ENCODE measurements at regions not wholly inside any gene's neighbourhood (a gene's known extent, or its start where the extent isn't known, plus 50 kb on each side); places are given as distances from the start of the nearest gene placed in this dataset.

GRCh38 chr20:50369225-50370035 lies 140.8 kb upstream of the PTPN1 start:
- peak; percentile 49 for FAIRE-seq
- DNase-seq (ENCODE audit: insufficient read length, low spot score), result no peak

DNA sequence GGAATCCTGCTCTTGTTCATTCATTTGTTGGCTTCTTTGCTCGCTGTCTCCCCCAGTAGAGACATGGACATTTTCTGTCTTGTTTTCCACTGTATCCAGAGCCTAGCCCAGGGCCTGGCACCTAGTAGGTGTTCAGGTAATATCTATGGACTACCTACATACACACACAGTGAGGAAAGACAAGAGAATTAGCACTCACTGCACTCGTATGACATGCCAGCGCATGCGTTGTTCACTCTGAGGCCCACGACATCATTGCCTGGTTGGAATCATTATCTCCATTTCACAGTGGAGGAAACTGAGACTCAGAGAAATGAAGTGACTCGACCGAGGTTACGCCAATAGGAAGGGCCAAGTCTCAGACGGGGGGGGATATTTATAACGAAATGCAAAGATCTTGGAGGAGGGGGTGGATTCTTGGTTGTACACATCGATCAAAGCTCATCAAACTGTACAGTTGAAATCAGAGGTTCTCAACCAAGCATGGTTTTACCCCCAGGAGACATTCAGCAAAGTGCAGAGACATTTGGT lies 140.1 kb upstream of the PTPN1 start:
- FAIRE-seq, result no peak
- DNase-seq (ENCODE audit: insufficient read length, low spot score), result no peak

- FAIRE-seq (peak; percentile 63), DNase-seq (ENCODE audit: insufficient read length, low spot score) (peak; percentile 95)
Measured at GRCh38 chr20:50371878-50372769, 138.1 kb upstream of the PTPN1 start.

DNA sequence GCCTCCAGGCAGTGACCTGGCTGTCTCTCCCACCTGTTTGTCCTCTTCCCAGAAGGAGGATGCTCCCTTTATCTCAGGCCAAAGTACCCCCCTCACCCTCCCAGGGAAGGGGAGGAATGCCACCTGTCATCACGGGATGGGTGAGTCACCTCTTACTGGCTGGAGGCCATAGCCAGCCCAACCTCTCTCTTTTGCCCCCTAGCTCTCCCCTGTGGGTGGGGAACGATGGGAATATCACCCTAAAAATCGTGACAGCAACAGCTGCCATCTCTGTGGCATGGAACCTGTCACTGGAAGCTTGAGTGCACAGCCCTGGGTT lies 137.5 kb upstream of the PTPN1 start:
- FAIRE-seq (peak; percentile 98), DNase-seq (ENCODE audit: insufficient read length, low spot score) (peak; percentile 93)

DNA sequence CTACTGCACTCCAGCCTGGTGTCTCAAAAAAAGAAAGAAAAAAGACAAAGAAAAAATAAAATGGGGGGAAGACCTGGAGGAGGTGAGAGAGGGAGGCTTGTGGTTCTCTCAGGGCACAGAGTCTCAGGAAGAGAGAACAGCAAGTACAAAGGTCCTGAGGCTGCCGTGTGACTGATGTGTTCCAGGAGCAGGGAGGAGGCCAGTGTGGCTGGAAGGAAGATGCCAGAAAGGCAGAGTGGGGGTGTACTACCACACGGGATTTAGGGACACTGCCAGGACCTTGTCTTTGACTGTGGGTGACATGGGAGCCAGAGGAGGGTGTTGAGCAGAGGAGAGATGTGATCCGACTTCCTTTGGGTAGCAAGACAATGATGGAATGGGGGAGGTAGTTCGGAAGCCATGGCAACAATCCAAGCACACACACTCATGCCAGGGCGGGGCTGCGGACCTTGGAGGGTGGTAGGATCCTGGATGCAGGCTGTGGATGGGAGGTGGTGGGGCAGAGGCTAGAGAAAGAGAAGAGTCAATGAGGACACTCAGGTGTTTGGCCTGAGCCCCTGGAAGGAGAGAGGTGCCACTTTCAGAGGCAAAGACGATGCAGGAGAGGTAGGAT lies 136.4 kb upstream of the PTPN1 start:
- no peak for DNase-seq (ENCODE audit: insufficient read length, low spot score)
- peak; percentile 69 for FAIRE-seq

DNA sequence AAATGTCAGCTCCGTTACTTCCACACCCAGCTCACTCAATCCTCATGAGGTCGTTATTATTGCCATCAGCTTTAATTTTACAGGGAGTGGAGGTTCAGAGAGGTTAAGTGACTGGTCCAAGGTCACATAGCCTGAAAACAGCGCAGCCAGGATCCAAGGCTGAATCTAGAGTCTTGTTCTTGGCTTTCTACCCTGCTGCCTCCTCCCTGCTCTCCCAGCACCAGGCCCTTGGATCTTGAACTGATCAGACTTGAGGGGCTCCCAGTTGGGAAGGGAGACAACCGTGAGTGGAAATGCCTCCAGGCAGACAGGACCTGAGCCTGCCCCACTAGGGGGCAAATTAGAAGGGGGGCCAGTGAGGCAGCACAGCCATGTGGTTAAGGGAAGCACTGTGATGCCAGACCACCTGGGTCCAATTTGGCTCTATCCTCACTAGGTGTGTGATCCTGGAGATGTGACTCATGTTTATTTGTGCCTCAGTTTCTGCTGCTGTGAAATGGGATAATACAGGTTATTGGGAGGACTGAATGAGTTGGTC lies 135.6 kb upstream of the PTPN1 start:
- peak; percentile 63 for FAIRE-seq
- DNase-seq (ENCODE audit: insufficient read length, low spot score), result no peak

DNA sequence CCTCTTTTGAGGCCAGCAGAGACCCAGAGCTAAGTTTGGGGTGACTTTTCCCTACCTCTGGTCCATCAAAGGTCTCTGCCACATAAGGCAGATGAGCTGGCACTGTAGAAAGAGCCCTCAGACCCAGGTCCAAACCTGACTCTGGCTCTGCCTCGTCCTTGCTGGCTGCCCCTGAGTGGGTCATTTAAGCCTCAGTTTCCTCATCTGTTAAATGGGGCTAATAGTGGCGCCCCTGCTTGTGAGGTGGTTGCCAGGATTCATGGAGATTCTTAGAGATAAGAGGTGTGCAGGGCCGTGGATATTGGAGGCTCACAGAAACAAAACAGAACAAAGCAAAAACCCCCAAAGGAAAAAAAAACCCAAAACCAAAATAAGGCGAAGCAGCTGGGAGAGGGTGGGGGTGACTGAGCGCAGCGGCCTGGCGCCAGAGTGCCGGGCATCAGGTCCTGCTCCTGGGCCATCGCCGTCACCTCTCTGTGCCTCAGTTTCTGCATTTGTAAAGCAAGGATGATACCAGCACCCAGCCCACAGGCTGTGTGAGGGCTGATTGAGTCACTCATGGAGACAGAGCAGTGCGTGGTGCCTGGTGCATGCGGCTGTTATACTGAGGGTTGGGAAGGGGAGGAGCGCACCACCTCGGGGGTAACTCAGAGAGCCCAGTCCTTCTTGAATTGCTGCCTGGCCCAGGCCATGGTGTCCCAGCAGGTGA lies 133.8 kb upstream of the PTPN1 start:
- no peak for DNase-seq (ENCODE audit: insufficient read length, low spot score)
- no peak for FAIRE-seq

DNA sequence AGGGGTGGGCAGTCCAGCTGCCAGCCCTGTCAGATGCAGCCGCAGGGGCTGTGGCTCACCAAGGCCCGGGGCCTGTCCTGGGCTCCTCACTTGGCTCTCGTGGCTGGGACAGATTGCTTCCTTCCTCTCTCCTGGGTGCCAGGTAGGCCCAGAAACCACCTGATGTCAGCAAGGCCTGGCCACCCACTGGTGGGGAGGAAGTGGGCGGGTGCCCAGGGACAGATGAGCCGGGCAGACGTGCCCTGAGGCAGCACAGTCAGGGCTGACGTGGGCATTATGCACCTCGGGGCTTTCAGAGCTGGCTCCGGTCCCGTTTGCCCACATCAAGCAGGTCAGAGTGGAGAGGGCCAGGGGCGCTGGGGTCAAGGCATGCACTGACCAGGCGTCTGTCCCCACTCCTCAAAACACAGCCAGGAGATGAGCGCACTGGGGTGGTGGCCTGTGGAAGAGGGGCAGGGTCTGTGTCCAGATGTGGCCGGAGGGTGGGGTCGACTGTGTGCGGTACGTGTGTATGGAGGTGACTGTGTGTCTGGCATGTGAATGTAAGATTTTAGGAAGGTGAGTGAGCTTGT lies 133.2 kb upstream of the PTPN1 start:
- FAIRE-seq, result no peak

GRCh38 chr20:50378170-50379000 lies 131.8 kb upstream of the PTPN1 start:
- no peak for DNase-seq (ENCODE audit: insufficient read length, low spot score)
- no peak for FAIRE-seq

More for the DNA sequence above, 133.2 kb upstream of the PTPN1 start:
- peak; percentile 59 for DNase-seq (ENCODE audit: insufficient read length, low spot score)

DNA sequence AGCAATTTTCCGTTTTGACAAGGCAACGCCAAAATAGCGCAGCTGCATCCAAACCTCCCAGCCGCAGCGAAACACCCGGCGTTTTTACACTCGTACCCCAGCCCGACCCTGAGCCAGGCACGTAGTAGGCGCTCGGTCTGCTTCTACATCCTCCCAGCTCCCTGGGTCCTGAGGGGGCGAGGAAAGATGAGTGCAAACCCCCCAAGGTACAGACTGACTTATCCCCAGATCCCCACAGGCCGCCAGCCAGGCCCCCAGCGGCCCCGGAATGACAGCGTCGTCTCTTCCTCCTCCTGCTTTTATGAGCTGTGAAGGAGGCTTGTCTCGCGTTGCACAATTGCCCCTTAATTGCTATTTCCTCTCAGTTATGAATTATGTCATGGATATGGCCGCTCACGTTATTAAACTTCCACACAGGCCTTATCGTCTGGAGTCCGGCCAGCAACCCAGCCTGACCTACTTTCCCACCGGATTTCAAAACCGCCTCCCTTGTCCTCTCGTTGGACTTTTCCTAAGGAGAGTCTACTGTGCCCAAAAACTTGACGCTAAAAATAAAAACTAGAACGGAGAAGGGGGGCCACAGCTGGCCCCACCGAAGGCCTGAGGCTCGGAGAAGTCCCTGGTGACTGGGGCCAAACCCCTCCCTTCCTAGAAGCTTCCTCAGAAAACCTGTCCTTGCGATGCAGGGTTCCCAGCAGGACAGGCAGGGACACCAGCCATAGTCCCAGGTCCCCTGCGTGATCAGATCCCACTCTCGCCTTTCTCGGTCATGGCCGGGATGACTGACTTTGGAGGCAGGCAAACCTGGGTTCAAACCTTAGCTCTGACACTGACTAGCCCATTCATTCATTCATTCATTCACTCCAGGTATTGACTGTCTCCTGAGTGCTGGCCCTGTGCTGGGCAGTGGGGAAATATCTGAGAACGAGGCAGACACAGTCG lies 130.9 kb upstream of the PTPN1 start:
- DNase-seq (ENCODE audit: insufficient read length, low spot score) (peak; percentile 64), FAIRE-seq (no peak)

GRCh38 chr20:50379991-50380696 lies 130.0 kb upstream of the PTPN1 start:
- no peak for DNase-seq (ENCODE audit: insufficient read length, low spot score)
- no peak for FAIRE-seq

GRCh38 chr20:50380697-50381040 lies 129.5 kb upstream of the PTPN1 start:
- no peak for FAIRE-seq
- peak; percentile 62 for DNase-seq (ENCODE audit: insufficient read length, low spot score)

DNA sequence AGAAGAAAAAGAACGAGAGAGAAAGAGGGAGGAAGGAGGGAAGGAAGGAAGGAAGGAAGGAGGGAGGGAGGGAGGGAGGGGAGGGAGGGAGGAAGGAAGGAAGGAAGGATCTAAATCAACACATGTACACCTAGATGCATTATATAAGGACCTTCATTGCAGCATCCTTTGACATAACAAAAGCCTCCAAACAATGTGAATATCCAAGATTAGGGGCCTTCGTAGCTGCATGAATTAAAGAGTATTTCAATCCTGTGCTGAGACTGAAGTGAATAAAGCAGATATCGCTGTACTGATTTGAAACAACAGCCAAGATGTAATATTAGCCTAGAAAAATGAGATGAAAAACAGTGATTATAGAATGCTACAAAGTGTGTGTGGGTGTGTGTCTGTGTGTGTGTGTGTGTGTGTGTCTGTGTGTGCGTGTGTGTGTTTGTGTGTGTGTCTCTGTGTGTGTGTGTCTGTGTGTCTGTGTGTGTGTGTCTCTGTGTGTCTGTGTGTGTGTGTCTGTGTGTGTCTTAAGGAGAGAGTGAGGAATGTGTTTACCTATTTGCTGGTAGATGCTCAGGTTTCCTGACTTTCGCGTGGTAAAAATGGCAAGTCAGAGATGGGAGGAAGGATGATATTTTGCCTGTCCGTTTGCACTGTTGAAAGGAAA lies 129.0 kb upstream of the PTPN1 start:
- DNase-seq (ENCODE audit: insufficient read length, low spot score), result no peak
- FAIRE-seq, result peak; percentile 95

- no peak for FAIRE-seq
- no peak for DNase-seq (ENCODE audit: insufficient read length, low spot score)
Measured at GRCh38 chr20:50381771-50382593, 128.2 kb upstream of the PTPN1 start.

- FAIRE-seq (peak; percentile 65), DNase-seq (ENCODE audit: insufficient read length, low spot score) (no peak)
Measured at GRCh38 chr20:50385733-50386640, 124.2 kb upstream of the PTPN1 start.
